ENCODE measurements at regions not wholly inside any gene's neighbourhood (a gene's known extent, or its start where the extent isn't known, plus 50 kb on each side); places are given as distances from the start of the nearest gene placed in this dataset.
A peak's percentile ranks its signal among the peaks of the same experiment; 100 is the strongest.

DNA sequence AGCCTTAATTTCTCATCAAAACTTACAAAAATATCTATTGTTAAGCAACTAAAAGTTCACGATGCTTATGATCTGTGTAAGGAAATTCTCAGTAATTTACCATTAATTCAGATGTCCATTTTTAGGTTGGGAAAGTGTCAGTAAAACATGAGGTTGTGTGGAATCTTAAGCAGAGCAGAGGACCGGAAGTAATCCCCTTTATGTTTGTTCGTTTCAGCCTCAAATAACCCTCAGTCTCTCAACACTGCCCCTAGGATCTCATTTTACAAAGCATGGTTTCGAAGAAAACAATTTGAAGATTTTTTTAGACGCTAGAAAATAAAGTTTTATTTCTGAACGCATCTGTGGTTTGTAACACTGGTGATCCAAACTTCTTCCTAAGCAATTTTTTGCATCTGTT, 504.2 kb downstream of the MAT2B start:
- TF ChIP-seq CTCF (IDR thresholded peaks at IDR 0.05) = no peak
- DNase-seq = no peak
- no peaks in the 10 kb centered on the region for H3K27me3 ChIP-seq
- no peaks in the 10 kb centered on the region for H3K9me3 ChIP-seq
- H3K4me1 ChIP-seq = no peaks in the 10 kb centered on the region
- H3K4me3 ChIP-seq = no peak overlapping the region
- no peaks in the 10 kb centered on the region for H3K36me3 ChIP-seq
- no peak overlapping the region for H3K27ac ChIP-seq
- intact Hi-C loops (cut with DNase I; ENCODE audit: low total_unique reads) = no loop called here

- no peaks in the 10 kb centered on the region for H3K9me3 ChIP-seq
- TF ChIP-seq CTCF (IDR thresholded peaks at IDR 0.05) = no peak
- H3K4me1 ChIP-seq = no peaks in the 10 kb centered on the region
- H3K27ac ChIP-seq = no peak overlapping the region
- intact Hi-C loops (cut with DNase I; ENCODE audit: low total_unique reads) = no loop called here
- no peak for DNase-seq
- no peak overlapping the region for H3K4me3 ChIP-seq
- H3K27me3 ChIP-seq = no peaks in the 10 kb centered on the region
- H3K36me3 ChIP-seq = no peaks in the 10 kb centered on the region
Measured at GRCh38 chr5:164010900-164011299, 505.5 kb downstream of the MAT2B start.

DNA sequence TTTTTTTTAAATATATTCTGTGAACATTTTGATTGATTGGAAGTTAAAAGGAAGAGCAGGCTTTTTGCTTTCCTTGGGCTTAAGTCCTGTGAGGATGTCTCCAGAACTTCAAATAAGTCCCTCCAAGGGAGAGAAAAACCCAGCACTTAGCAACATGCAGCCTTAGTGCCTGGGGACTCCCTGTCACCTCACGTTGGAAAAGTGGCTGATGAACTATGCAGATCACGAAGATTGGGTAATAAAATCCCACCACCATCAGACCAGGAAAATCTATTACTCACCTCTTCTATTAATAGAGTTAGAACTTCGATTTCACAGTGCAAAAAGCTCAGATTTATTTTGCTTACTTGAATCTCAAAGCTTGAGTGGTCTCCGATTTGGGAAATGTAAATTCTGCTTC, 507.0 kb downstream of the MAT2B start:
- H3K27me3 ChIP-seq = no peaks in the 10 kb centered on the region
- H3K4me1 ChIP-seq = no peaks in the 10 kb centered on the region
- H3K36me3 ChIP-seq = no peaks in the 10 kb centered on the region
- no peak overlapping the region for H3K4me3 ChIP-seq
- no peak overlapping the region for H3K27ac ChIP-seq
- no peaks in the 10 kb centered on the region for H3K9me3 ChIP-seq
- TF ChIP-seq CTCF (IDR thresholded peaks at IDR 0.05) = no peak
- DNase-seq = no peak
- intact Hi-C loops (cut with DNase I; ENCODE audit: low total_unique reads) = no loop called here

GRCh38 chr5:164013077-164013670, 507.8 kb downstream of the MAT2B start:
- intact Hi-C loops (cut with DNase I; ENCODE audit: low total_unique reads) = no loop called here
- TF ChIP-seq CTCF (IDR thresholded peaks at IDR 0.05) = peak; percentile 48 to 49
- no peaks in the 10 kb centered on the region for H3K9me3 ChIP-seq
- no peaks in the 10 kb centered on the region for H3K27me3 ChIP-seq
- no peak overlapping the region for H3K27ac ChIP-seq
- H3K36me3 ChIP-seq = no peaks in the 10 kb centered on the region
- no peak for DNase-seq
- no peak overlapping the region for H3K4me3 ChIP-seq
- no peaks in the 10 kb centered on the region for H3K4me1 ChIP-seq

GRCh38 chr5:164020116-164020515, 514.7 kb downstream of the MAT2B start:
- H3K9me3 ChIP-seq = no peaks in the 10 kb centered on the region
- H3K36me3 ChIP-seq = no peaks in the 10 kb centered on the region
- DNase-seq = no peak
- no peak overlapping the region for H3K27ac ChIP-seq
- H3K4me3 ChIP-seq = no peak overlapping the region
- intact Hi-C loops (cut with DNase I; ENCODE audit: low total_unique reads) = no loop called here
- no peaks in the 10 kb centered on the region for H3K27me3 ChIP-seq
- TF ChIP-seq CTCF (IDR thresholded peaks at IDR 0.05) = no peak
- no peaks in the 10 kb centered on the region for H3K4me1 ChIP-seq

DNA sequence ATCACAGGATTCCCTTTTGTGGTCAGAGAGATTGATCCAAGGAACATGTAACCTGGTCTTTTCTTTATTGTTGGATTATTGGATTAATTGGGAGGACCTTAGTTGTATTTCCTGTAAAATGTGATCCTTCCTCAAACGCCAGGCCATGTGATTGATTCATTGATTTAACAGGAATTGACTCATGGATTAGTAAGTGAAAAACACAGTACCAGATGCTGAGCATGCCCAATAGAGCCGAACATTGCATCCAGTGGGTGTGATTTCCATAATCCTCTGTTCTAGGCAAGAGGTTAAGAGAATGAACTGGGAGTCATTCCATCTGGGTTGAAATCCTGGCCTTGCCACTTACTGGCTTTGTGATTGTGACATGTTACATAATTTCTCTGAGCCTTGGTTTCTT, 522.3 kb downstream of the MAT2B start:
- TF ChIP-seq CTCF (IDR thresholded peaks at IDR 0.05) = no peak
- no peaks in the 10 kb centered on the region for H3K27me3 ChIP-seq
- H3K27ac ChIP-seq = no peak overlapping the region
- no peaks in the 10 kb centered on the region for H3K36me3 ChIP-seq
- DNase-seq = no peak
- intact Hi-C loops (cut with DNase I; ENCODE audit: low total_unique reads) = no loop called here
- H3K9me3 ChIP-seq = no peaks in the 10 kb centered on the region
- H3K4me1 ChIP-seq = no peaks in the 10 kb centered on the region
- no peak overlapping the region for H3K4me3 ChIP-seq

All from tibial artery (tissue), 4 donors.